B cell (primary cell): ENCODE measurements at regions not wholly inside any gene's neighbourhood (a gene's known extent, or its start where the extent isn't known, plus 50 kb on each side); places are given as distances from the start of the nearest gene placed in this dataset.

Source experiments
- ATAC-seq: fragments of 200-7000 bp; cut with Tn5 transposase; one replicate; pipeline ENCODE4 v1.10.0; 2021; ENCODE audit warnings: low read depth, mild to moderate bottlenecking, moderate number of reproducible peaks, moderate library complexity
- CTCF ChIA-PET: fragments of 350-600 bp; sonication (Branson Sonifier 250); formaldehyde crosslinking; loops from one replicate; lab custom pipeline; 2021; ENCODE audit warnings: antibody characterized with exemption, inconsistent platforms; lab: Charles Lee
- POLR2A ChIA-PET: fragments of 350-600 bp; sonication (Branson Sonifier 250); formaldehyde crosslinking; loops from one replicate; lab custom pipeline; 2021; ENCODE audit warnings: antibody characterized with exemption; lab: Charles Lee
- DNase-seq: peaks from one replicate; pipeline ENCODE4 v3.0.0; 2013
- H2AFZ ChIP-seq: 2 replicates; pipeline ENCODE4 v1.6.1; 2012; ENCODE audit warnings: mild to moderate bottlenecking, low read depth, low read length; ENCODE audit not compliant: insufficient read depth, poor library complexity, severe bottlenecking
- H3K27ac ChIP-seq, 2 donors: 1 replicate in 1 of 2; 2 replicates in 1 of 2; pipeline ENCODE4 v1.5.1; 2012 to 2013; ENCODE audit warnings: low read length in 2 of 2, mild to moderate bottlenecking in 2 of 2, moderate library complexity in 1 of 2
- H3K27me3 ChIP-seq, 4 experiments: fragments of 200-600 bp in 1 of 4; sonication (generic) in 1 of 4; replicated peaks in 1 of 4; 1 replicate in 2 of 4; 2 replicates in 2 of 4; pipeline versions ENCODE4 v1.6.1 to v1.7.0; 2013 to 2016; ENCODE audit warnings: low read length in 3 of 4, mild to moderate bottlenecking in 2 of 4, mixed read lengths in 1 of 4, moderate library complexity in 1 of 4; ENCODE audit not compliant: insufficient read depth in 4 of 4, control insufficient read depth in 3 of 4; ENCODE audit errors: control extremely low read depth in 1 of 4
- H3K36me3 ChIP-seq, 2 experiments: replicated peaks in 1 of 2; 1 replicate in 1 of 2; 2 replicates in 1 of 2; pipeline versions ENCODE4 v1.6.1 to v1.7.1; 2013; ENCODE audit warnings: low read length in 1 of 2; ENCODE audit not compliant: insufficient read depth in 2 of 2, control insufficient read depth in 1 of 2; ENCODE audit errors: control extremely low read depth in 1 of 2, extremely low read depth in 1 of 2
- H3K4me1 ChIP-seq, 2 donors: fragments of 200-600 bp in 1 of 2; sonication (generic) in 1 of 2; 1 replicate in 1 of 2; 2 replicates in 1 of 2; pipeline versions ENCODE4 v1.5.1 to v1.6.1; 2013 to 2017; ENCODE audit warnings: low read length in 2 of 2; ENCODE audit not compliant: control insufficient read depth in 2 of 2, insufficient read depth in 2 of 2
- H3K4me2 ChIP-seq: replicated peaks from 2 replicates; pipeline ENCODE3; 2012; ENCODE audit warnings: mild to moderate bottlenecking, low read depth, low read length; ENCODE audit not compliant: poor library complexity, severe bottlenecking
- H3K4me3 ChIP-seq, 5 experiments: fragments of 200-600 bp in 1 of 5; sonication (generic) in 1 of 5; 1 replicate in 3 of 5; 2 replicates in 2 of 5; pipeline versions ENCODE4 v1.5.1 to v1.7.0; 2011 to 2016; ENCODE audit warnings: low read length in 4 of 5, mild to moderate bottlenecking in 4 of 5, low read depth in 2 of 5, control low read depth in 1 of 5, moderate library complexity in 1 of 5; ENCODE audit not compliant: insufficient read depth in 1 of 5; ENCODE audit errors: control extremely low read depth in 1 of 5, extremely low read depth in 1 of 5
- H3K79me2 ChIP-seq: fragments of 200-600 bp; sonication (generic); one replicate; pipeline ENCODE4 v1.6.0; 2016; ENCODE audit warnings: low read length; ENCODE audit not compliant: control insufficient read depth, insufficient read depth
- H3K9ac ChIP-seq: fragments of 200-600 bp; sonication (generic); 2 replicates; pipeline ENCODE4 v1.6.1; 2017; ENCODE audit warnings: mild to moderate bottlenecking, low read length, moderate library complexity
- H3K9me3 ChIP-seq, 3 donors: one replicate each; pipeline versions ENCODE4 v1.6.1 to v1.7.1; 2013; ENCODE audit warnings: low read length in 2 of 3; ENCODE audit not compliant: control insufficient read depth in 2 of 3, insufficient read depth in 1 of 3; ENCODE audit errors: control extremely low read depth in 1 of 3
- H4K20me1 ChIP-seq: 2 replicates; pipeline ENCODE4 v1.6.0; 2012; ENCODE audit warnings: mild to moderate bottlenecking, low read length; ENCODE audit not compliant: insufficient read depth, control insufficient read depth, poor library complexity, severe bottlenecking
- H3K27ac Mint-ChIP-seq: one replicate; pipeline ENCODE4 v1.8.0; 2021; ENCODE audit warnings: mixed read lengths
- H3K27me3 Mint-ChIP-seq: one replicate; pipeline ENCODE4 v1.8.0; 2021; ENCODE audit warnings: mixed read lengths
- H3K4me1 Mint-ChIP-seq: one replicate; pipeline ENCODE4 v1.8.0; 2021; ENCODE audit warnings: mixed read lengths
- H3K4me3 Mint-ChIP-seq: one replicate; pipeline ENCODE4 v1.8.0; 2021; ENCODE audit warnings: mixed read lengths
- H3K9me3 Mint-ChIP-seq: one replicate; pipeline ENCODE4 v1.8.0; 2022; ENCODE audit warnings: mixed read lengths; ENCODE audit not compliant: insufficient read depth
- CTCF ChIP-seq: fragments of 200-600 bp; IDR thresholded peaks from one replicate; pipeline ENCODE4 v1.8.0; 2022; ENCODE audit warnings: antibody characterized with exemption, mild to moderate bottlenecking
- EZH2 ChIP-seq: IDR thresholded peaks from 2 replicates; pipeline ENCODE4 v1.6.1; 2012; ENCODE audit warnings: borderline replicate concordance, low read depth, mild to moderate bottlenecking, moderate library complexity, low read length; ENCODE audit not compliant: insufficient read depth, poor library complexity, severe bottlenecking
- WGBS: methylation state at CpG from one replicate; pipeline ENCODE4 v1.1.5; 2013; ENCODE audit warnings: missing lambda C conversion rate; ENCODE audit not compliant: insufficient coverage; 5-methylcytosine and 5-hydroxymethylcytosine counted together
- intact Hi-C: fragments of 100-400 bp; cut with micrococcal nuclease; formaldehyde crosslinking; loops from one replicate; pipeline ENCODE4 v1.10.0; 2022

GRCh38 chr12:25682421-25682820, 129.3 kb upstream of the LMNTD1 start:
- Mint-ChIP-seq H3K27ac (no peak overlapping the region), H3K27me3 (peaks cover 12% of the 10 kb centered on the region), H3K4me3 (no peak overlapping the region), H3K4me1 (no peaks in the 10 kb centered on the region), H3K9me3 (no peaks in the 10 kb centered on the region)
- Histone ChIP-seq H3K4me2 (no peak overlapping the region), H3K36me3 (no peaks in the 10 kb centered on the region), H3K4me3 (no peak overlapping the region), H3K9ac (no peak overlapping the region), H3K79me2 (no peaks in the 10 kb centered on the region), H3K27me3 (no peaks in the 10 kb centered on the region), H3K4me1 (no peaks in the 10 kb centered on the region), H3K27ac (no peak overlapping the region), H2AFZ (no peak overlapping the region), H4K20me1 (no peaks in the 10 kb centered on the region), H3K9me3 (peaks cover 0 to 8% (median 0%) of the 10 kb centered on the region in 3 donors)
- DNase-seq (no peak), ATAC-seq (no peak)
- ChIA-PET CTCF (no interaction called here), POLR2A (no interaction called here)
- no CpG with 5 or more reads among the region's 1 CpG for WGBS
- intact Hi-C loops = no loop called here
- TF ChIP-seq EZH2 (no peak), CTCF (no peak)

- H3K9ac ChIP-seq = no peak overlapping the region
- intact Hi-C loops = no loop called here
- H3K4me1 ChIP-seq = no peaks in the 10 kb centered on the region
- no peak overlapping the region for H3K4me2 ChIP-seq
- no peak overlapping the region for H2AFZ ChIP-seq
- 83% methylated on average over 1 of the region's 2 CpGs for WGBS
- no peak overlapping the region for H3K4me3 ChIP-seq
- no peaks in the 10 kb centered on the region for H3K27me3 ChIP-seq
- TF ChIP-seq EZH2 (no peak), CTCF (no peak)
- no peak for DNase-seq
- ATAC-seq = no peak
- H3K9me3 Mint-ChIP-seq = no peaks in the 10 kb centered on the region
- peaks cover 14% of the 10 kb centered on the region for H3K27me3 Mint-ChIP-seq
- H3K9me3 ChIP-seq = peaks cover 0 to 9% (median 0%) of the 10 kb centered on the region in 3 donors
- no peaks in the 10 kb centered on the region for H3K79me2 ChIP-seq
- H3K4me1 Mint-ChIP-seq = no peaks in the 10 kb centered on the region
- no peaks in the 10 kb centered on the region for H4K20me1 ChIP-seq
- ChIA-PET CTCF (no interaction called here), POLR2A (no interaction called here)
- no peak overlapping the region for H3K27ac Mint-ChIP-seq
- H3K27ac ChIP-seq = no peak overlapping the region
- no peak overlapping the region for H3K4me3 Mint-ChIP-seq
- no peaks in the 10 kb centered on the region for H3K36me3 ChIP-seq
Measured at GRCh38 chr12:25684070-25684469, 131.0 kb upstream of the LMNTD1 start.
